ENCODE measurements at regions not wholly inside any gene's neighbourhood (a gene's known extent, or its start where the extent isn't known, plus 50 kb on each side); places are given as distances from the start of the nearest gene placed in this dataset.

DNA sequence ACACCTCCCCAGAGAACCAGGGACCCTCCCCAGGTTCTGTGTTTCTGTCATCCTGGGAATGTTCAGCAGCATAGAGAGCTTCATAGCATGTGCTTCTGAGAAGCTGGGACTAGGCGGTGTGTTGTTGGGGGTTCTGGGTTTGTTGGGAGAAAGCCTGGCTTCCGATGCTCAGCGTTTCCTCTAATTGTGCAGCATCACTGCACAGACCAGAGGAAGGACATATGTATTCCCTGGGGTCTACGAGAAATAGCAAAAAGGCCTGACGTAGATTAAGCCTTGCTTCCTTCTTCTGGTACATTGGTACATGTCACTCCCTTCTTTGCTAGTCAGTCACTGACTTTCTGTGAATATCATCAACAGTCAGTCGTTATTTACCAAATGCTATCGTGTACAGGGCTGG lies 96.9 kb upstream of the SGK1 start:
- H3K4me2 ChIP-seq (ENCODE audit: insufficient read depth, low read length) = no peak overlapping the region
- dilution Hi-C loops (cut with MboI; ENCODE audit: extremely low pct_ligation_motif_present, low sequenced_read_pairs) = no loop called here
- ChIA-PET POLR2A (no interaction called here), CTCF (interaction anchor here (0.9 to 1.3 kb wide), 3 partner anchors 10 to 237 kb away, joined by 3 to 6 read pairs (median 4); no protein-coding TSS in a partner anchor)
- FAIRE-seq = no peak
- H3K36me3 ChIP-seq (ENCODE audit: control insufficient read depth in 2 of 2, extremely low read depth in 1 of 2, insufficient read depth in 2 of 2, low read length in 2 of 2) = no peaks in the 10 kb centered on the region
- intact Hi-C loops (cut with micrococcal nuclease) = loop anchor here (5.0 kb wide), 1 partner anchor 97 kb away; the partner anchor contains the start of gene SGK1
- no peaks in the 10 kb centered on the region for H4K20me1 ChIP-seq (replicated peaks; ENCODE audit: control insufficient read depth, extremely low read depth, insufficient read depth, low read length)
- H3K27me3 ChIP-seq (ENCODE audit: control insufficient read depth in 2 of 2, insufficient read depth in 2 of 2, low read length in 2 of 2) = no peaks in the 10 kb centered on the region
- H3K9me3 ChIP-seq (replicated peaks; ENCODE audit: control insufficient read depth, insufficient read depth, low read length) = no peaks in the 10 kb centered on the region
- peaks cover 8% of the 10 kb centered on the region for H3K4me1 ChIP-seq (ENCODE audit: control insufficient read depth, extremely low read depth, insufficient read depth, low read length)
- no peaks in the 10 kb centered on the region for H3K79me2 ChIP-seq (ENCODE audit: control insufficient read depth, insufficient read depth, low read length)
- H3K4me3 ChIP-seq (replicated peaks in 1 of 3; ENCODE audit: insufficient read depth in 1 of 3, low read depth in 1 of 3, low read length in 3 of 3) = no peak overlapping the region
- BruUV-seq (replicated peaks) = no TSS peak
- no peak overlapping the region for H3K27ac ChIP-seq (ENCODE audit: insufficient read depth, low read depth, low read length)
- H3K9me1 ChIP-seq (replicated peaks; ENCODE audit: control insufficient read depth, extremely low read depth, insufficient read depth, low read length) = no peaks in the 10 kb centered on the region
- H3K9ac ChIP-seq (replicated peaks; ENCODE audit: extremely low read depth, insufficient read depth, low read length) = no peak overlapping the region
- DNase-seq (ENCODE audit: low read depth, low spot score) = no peak
- H2AFZ ChIP-seq (ENCODE audit: low read depth, low read length) = no peak overlapping the region
- TF ChIP-seq POLR2AphosphoS5 (IDR thresholded peaks at IDR 0.05; ENCODE audit: insufficient read depth, low read depth, low read length) (no peak), FOS (IDR thresholded peaks at IDR 0.05; ENCODE audit: borderline replicate concordance, insufficient read depth, low read length) (no peak), EZH2 (IDR thresholded peaks at IDR 0.05; ENCODE audit: borderline replicate concordance, low read depth, low read length, severe bottlenecking) (no peak), MYC (IDR thresholded peaks at IDR 0.05; ENCODE audit: low read depth, low read length) (no peak), GATA2 (IDR thresholded peaks at IDR 0.05; ENCODE audit: insufficient read depth, insufficient read length, low read depth, low read length) (no peak), JUN (IDR thresholded peaks at IDR 0.05; ENCODE audit: borderline replicate concordance, insufficient read depth, insufficient read length, low read depth) (no peak), POLR2A (IDR thresholded peaks at IDR 0.05; ENCODE audit: low read depth, low read length) (no peak)
- TF ChIP-seq, protein P1, sequence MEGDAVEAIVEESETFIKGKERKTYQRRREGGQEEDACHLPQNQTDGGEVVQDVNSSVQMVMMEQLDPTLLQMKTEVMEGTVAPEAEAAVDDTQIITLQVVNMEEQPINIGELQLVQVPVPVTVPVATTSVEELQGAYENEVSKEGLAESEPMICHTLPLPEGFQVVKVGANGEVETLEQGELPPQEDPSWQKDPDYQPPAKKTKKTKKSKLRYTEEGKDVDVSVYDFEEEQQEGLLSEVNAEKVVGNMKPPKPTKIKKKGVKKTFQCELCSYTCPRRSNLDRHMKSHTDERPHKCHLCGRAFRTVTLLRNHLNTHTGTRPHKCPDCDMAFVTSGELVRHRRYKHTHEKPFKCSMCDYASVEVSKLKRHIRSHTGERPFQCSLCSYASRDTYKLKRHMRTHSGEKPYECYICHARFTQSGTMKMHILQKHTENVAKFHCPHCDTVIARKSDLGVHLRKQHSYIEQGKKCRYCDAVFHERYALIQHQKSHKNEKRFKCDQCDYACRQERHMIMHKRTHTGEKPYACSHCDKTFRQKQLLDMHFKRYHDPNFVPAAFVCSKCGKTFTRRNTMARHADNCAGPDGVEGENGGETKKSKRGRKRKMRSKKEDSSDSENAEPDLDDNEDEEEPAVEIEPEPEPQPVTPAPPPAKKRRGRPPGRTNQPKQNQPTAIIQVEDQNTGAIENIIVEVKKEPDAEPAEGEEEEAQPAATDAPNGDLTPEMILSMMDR (IDR thresholded peaks at IDR 0.05; ENCODE audit: extremely low read depth in 1 of 2, insufficient read depth in 1 of 2, low read depth in 1 of 2, low read length in 2 of 2) = no peak
- TF ChIP-seq, protein P2, sequence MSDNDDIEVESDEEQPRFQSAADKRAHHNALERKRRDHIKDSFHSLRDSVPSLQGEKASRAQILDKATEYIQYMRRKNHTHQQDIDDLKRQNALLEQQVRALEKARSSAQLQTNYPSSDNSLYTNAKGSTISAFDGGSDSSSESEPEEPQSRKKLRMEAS (IDR thresholded peaks at IDR 0.05; ENCODE audit: insufficient read depth, insufficient read length) = no peak

Measured in endothelial cell of umbilical vein (primary cell).